ENCODE measurements at regions not wholly inside any gene's neighbourhood (a gene's known extent, or its start where the extent isn't known, plus 50 kb on each side); places are given as distances from the start of the nearest gene placed in this dataset.

- no peak for DNase-seq
Measured at GRCh38 chr2:19711470-19712372, 190.1 kb downstream of the TTC32 start.

DNA sequence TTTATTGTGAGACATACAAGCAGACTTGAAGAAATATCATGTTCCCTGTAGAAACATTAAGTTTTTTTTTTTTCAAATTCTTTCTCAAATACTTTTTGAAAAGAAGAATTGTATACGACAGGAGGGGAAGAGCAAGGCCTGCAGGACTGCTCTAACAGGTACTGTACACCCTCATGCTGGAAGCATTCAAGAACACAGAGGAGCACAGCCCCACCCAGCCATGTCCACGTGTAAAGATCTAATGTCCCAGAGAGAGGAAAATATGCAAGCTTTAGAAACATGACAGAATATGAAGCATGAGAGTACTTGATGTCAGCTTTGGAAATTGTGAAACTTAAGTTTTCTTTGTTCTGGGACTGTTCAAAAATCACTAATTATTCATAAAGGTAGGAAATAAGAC is 191.6 kb downstream of the TTC32 start:
- no peak for DNase-seq

DNA sequence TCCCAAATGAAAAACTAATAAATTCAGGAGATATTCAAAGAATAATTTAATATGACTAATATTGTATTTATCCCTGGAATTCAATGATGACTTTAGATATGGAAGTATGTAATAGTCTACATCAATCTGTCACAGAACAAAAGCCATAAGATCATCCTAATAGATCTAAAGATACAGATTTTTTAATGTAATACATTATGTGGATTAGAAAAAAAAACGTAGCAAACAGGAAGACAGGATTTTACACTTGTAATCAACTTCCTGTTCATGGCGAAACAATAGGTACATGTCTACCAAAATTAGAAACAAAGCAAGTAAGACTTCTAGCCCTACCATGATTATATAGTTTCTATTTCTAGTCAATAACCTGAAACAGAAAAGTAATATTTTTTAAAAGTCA is 192.2 kb downstream of the TTC32 start:
- no peak for DNase-seq

DNA sequence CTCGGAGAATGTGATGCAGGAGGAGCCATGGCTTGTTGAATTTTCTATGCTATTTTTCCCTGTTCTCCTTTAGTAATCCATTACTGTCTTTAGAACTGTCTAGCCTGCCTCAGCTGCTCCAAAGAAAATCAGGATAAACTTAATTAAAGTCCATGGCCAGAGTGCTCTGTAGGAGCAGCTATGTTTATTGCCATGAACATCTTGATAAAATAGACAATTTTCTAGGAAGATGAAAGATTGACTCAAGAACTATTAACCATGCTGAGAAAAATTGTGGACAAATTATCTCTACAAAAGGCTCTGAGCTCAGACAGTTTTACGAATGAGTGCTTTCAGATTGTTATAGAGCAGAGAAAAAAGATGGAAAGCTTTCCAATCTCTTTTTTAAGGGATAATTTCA is 193.0 kb downstream of the TTC32 start:
- DNase-seq, result no peak

DNA sequence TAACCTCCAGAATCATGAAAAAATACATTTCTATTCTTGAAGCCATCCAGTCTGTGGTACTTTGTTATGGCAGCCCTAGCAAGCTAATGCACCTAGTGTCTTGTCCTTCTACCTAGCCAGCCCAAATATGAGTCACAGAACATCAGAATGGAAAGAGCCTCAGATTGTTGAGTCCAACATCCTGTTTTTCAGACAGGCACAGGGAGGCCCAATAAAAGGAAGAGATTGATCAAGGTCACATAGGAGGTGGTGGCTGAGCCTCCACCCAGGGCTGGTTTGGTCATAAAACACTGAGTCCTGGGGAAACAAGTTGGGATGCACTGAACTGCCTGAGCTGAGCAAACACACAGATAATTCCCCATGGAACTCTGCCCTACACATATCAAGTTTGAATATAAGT is 195.5 kb downstream of the TTC32 start:
- no peak for DNase-seq

- DNase-seq, result no peak
Measured at GRCh38 chr2:19702267-19702666, 199.5 kb downstream of the TTC32 start.

GRCh38 chr2:19700861-19701585 is 200.8 kb downstream of the TTC32 start:
- no peak for DNase-seq

DNA sequence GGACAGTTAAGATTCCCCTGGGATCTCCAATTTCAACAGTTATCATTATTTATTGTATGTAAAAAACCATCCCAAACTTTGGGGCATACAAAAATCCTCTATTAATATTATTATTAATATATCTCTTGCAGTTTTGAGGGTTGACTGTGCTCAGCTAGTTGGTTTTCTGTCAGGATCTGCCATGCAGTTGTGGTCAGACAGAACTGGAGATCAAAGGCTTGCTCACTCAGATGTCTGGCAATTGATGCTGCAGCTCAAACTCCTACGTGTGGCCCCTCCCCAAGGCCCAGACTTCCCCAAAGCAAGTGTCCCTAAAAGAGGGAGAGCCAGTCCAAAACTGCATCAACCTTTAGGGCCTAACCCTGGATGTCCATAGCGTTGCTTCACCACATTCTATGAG is 204.7 kb downstream of the TTC32 start:
- no peak for DNase-seq

DNA sequence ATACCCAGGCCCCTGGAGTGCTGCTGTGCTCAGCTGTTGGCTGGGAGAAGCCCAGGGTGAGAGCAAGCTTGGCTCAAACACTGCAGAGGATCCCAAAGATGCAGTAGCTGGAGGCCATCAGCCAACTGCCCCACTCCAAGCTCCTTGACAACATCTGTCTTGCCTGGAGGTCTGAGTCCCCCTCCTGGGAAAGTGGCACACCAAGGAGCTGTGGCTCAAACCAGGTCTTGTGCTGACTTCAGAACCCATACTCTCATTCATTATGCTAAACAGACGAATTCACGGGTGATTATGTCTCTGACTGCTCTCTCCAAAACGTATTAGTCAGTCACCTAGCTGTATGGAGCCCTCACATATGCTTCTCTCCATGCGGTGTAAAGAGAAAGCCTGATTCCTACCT is 206.1 kb downstream of the TTC32 start:
- no peak for DNase-seq

- no peak for DNase-seq
Measured at GRCh38 chr2:19691892-19692291, 209.9 kb downstream of the TTC32 start.

DNA sequence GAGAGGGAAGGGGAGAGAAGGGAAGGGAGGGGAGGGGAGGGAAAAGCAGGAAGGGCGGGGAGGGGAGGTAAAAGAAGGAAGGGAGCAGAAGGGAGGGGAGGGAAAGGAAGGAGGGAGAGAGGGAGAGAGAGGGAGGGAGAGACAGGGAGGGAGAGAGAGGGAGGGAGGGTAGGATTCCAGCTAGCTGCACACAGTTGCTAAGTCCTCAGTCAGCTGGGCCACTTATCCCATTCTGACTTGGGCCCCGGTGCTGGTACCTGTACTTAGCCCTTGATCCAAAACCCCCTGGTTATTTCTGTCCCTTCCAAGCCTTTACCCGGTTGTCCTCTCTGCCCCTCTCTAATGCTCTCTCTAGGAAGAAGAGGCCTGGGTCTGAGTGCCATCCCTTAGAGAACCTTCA is 211.4 kb downstream of the TTC32 start:
- no peak for DNase-seq

- DNase-seq, result no peak
Measured at GRCh38 chr2:19689646-19690168, 212.1 kb downstream of the TTC32 start.

DNA sequence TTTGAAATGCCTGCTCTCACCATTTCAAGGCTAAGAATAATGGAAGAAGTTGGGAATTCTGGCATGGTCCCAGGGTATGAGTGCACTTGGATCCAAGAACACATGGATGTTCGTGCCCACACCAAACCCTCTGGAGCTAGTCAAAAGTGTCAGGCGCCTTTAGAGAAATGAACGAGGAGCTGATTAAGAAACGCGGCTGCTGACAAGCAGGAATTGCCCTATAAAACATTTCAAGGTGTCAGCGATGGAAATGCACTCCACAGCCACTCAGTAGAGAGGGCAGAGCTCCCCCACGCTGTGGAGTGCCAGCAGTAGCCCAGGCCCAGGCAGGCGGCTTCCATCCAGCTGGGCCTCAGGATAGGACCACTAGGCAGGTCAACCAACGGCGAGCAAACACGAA is 213.7 kb downstream of the TTC32 start:
- DNase-seq, result no peak

DNA sequence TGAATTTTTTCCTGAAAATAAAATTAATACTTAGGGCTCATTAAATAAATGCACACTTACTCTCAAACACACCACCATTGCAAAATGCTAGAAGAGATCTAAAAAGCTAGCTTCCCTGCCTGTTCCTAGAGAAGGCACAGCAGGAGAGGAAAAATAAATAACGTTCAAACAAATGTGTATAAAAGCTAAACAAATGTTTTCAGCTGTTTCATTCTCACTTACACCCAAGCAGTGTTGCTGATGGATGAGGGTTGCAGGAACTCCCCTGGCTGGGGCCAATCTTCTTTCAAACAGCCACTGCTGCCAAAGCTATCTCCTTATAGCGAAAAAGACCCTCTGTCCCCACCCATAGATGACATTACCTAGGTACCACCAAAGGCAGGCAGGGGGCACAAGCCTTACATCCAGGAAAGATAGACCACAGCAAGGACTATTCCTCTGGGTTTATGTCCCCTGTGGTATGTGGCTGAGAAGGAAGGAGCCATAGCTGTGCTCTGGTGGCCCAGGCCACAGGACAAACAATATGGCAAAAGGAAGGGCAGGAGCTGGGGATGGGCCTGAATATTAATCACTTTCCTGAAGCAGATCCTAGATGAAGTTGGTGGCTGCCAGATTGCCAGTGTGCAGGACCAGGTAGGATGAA is 214.6 kb downstream of the TTC32 start:
- DNase-seq, result no peak

GRCh38 chr2:19686439-19686838 is 215.3 kb downstream of the TTC32 start:
- no peak for DNase-seq

DNA sequence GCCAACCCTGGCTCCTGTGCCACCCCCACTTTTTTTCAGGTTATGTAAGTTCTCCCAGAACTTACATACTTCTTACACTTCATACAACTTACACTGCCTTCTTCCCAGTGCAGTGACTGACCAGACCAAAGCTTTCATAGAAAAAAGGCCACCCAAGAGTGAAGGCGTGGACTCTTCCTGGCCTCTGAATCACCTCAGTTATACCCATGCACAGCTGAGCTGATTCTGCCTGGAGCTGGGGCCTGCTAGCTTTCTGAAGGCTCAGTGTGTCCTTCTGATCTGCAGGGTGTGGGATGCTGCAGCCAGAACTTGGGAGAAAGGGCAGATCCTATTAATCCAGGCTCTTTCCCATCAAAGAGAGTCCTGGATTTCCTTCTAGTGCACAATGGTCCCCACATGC is 216.1 kb downstream of the TTC32 start:
- no peak for DNase-seq

DNA sequence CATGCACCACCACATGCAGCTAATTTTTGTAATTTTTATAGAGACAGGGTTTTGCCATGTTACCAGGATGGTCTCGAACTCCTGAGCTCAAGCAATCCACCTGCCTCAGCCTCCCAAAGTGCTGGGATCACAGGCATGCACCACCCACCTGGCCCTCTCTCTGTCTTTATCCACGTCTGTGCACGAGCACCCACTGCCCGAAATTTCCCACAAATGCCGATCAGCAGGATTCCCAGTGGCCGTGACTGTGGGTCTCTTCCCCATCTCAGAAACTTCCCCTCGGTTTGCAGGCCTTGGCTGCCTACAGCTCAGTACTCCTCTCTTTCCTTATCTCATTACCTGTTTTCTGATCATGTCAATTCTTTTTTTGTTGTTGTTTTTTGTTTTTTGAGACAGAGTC is 217.3 kb downstream of the TTC32 start:
- no peak for DNase-seq

- DNase-seq, result no peak
Measured at GRCh38 chr2:19683556-19683955, 218.2 kb downstream of the TTC32 start.

DNA sequence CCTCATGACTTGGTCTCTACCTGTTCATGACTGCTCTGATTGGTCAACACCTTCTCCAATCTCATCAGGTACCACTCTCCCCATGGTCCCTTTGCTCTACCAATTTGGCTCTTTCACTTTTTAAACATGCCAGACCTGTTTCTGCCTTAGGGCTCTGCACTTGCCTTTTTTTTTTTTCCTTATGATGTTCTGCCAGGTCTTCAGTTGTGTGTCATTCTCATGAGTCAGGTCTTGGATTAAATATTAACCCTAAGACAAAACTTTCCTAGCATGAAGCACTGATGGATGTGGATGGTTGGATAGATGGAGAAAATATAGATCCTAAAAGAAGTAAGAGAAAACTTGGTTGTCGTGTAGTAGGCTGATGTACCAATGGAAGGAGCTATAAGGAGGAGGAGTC is 219.3 kb downstream of the TTC32 start:
- DNase-seq, result no peak

DNA sequence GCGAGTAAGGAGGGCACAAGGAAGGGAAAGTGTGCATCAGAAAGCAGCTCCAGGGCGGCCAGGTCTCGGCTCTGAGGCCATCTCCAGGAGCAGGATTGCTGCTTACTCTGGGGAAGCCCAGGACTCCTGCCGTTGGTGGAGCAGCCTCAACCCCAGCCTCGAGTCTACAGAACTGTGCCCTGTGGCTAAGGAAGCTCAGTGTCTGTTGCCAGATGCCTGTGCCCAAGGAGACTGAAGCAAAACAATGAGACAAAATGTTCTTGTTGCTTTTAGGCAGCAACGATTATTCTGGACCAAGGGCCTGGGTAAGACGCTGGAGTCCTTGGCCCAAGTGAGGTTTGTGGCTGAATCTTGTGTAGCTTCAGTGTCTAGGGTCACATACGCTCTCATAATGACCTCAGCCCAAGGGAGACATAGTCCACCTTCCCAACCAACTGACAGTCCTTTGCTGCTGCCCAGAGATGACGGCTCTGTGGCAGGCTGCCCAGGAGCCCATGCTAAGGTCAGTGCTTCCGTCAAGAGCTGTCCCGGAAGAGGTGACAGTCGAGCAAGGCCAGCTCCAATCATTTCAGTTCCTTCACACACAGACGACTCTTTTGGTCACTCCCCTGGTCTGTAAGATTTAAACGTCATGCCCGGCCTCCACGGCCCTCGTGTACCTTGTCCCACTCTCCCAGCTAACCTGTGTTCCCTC is 223.8 kb downstream of the TTC32 start:
- DNase-seq, result no peak

DNA sequence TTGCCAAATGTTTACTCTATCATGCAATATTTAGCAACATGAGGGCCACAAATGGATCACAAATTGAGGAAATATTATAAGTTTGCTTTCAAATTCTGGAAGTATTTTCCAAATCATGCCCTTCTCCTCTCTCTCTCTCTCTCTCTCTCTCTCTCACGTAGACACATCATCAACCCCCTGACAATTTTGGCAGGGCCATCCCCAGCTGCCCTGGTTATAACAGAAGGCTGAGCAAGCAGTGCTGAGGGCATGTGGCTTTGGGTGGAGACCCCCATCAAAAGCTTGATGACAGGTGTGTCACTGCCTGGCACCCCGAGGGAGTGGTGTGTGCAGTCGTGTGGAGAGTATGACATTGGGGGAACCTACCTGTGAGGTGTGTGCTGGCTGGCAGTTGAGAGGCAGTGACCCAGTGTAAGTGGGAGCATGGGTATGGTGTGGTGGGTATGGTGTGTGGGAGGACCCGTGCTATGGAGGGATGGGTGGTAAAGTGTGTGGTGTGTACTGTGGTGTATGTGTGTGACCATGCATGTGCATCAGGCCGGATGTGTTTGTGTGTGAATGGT is 224.5 kb downstream of the TTC32 start:
- DNase-seq, result no peak

DNA sequence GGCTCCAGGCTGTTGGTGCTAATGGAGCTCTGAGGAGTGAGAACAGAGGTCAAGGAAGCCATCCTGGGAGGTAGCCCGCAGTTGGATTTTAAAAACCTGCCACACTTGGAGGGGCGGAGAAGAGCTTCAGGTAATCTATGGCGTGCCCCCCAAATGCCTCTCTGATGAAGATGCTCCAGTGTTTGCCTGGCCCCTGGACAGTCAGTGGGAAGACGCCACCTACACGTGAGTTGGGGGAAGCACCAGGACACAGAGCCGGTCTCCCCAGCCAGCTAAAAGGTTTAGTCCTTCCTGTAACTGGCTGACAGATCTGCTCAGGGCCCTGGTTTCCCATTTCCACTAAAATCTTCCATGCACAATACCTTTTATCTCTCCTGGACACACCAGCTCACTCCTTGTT is 225.0 kb downstream of the TTC32 start:
- no peak for DNase-seq

Measured in inflammatory macrophage (primary cell).